Activated naive CD4-positive, alpha-beta T cell treated with anti-CD3 and anti-CD28 coated beads for 36 hours (primary cell): ENCODE measurements at regions not wholly inside any gene's neighbourhood (a gene's known extent, or its start where the extent isn't known, plus 50 kb on each side); places are given as distances from the start of the nearest gene placed in this dataset.

Experiments
- CTCF ChIA-PET: fragments of 350-600 bp; sonication (Branson Sonifier 250); formaldehyde crosslinking; loops from one replicate; lab custom pipeline; 2021; ENCODE audit warnings: antibody characterized with exemption; lab: Charles Lee
- DNase-seq: peaks from one replicate; pipeline ENCODE4 v3.0.0-alpha.2; 2020
- H3K27ac Mint-ChIP-seq: one replicate; pipeline ENCODE4 v1.8.0; 2021; ENCODE audit warnings: mild to moderate bottlenecking, mixed read lengths
- H3K27me3 Mint-ChIP-seq: one replicate; pipeline ENCODE4 v1.8.0; 2021; ENCODE audit warnings: low read depth, mixed read lengths
- H3K36me3 Mint-ChIP-seq: one replicate; pipeline ENCODE4 v1.8.0; 2021; ENCODE audit warnings: low read depth, mixed read lengths
- H3K4me1 Mint-ChIP-seq: one replicate; pipeline ENCODE4 v1.8.0; 2021; ENCODE audit warnings: low read depth, mixed read lengths
- H3K4me3 Mint-ChIP-seq: one replicate; pipeline ENCODE4 v1.8.0; 2021; ENCODE audit warnings: mild to moderate bottlenecking, moderate library complexity, mixed read lengths
- H3K9me3 Mint-ChIP-seq: one replicate; pipeline ENCODE4 v1.8.0; 2021; ENCODE audit warnings: mixed read lengths
- intact Hi-C: fragments of 100-400 bp; cut with micrococcal nuclease; formaldehyde crosslinking; loops from one replicate; pipeline ENCODE4 v1.15.1; 2023

GRCh38 chr16:85334718-85335583 lies 222.7 kb upstream of the CIBAR2 start:
- Mint-ChIP-seq H3K4me3 (peak overlapping the region; percentile 30), H3K9me3 (no peaks in the 10 kb centered on the region), H3K36me3 (no peaks in the 10 kb centered on the region), H3K4me1 (peaks cover 12% of the 10 kb centered on the region), H3K27me3 (peaks cover 3% of the 10 kb centered on the region), H3K27ac (no peak overlapping the region)
- CTCF ChIA-PET: interaction anchor here (0.9 to 2.2 kb wide), 4 partner anchors 12 to 85 kb away, joined by 3 to 5 read pairs (median 4); no protein-coding TSS in a partner anchor
- peak; percentile 43 for DNase-seq
- intact Hi-C loops: no loop called here

DNA sequence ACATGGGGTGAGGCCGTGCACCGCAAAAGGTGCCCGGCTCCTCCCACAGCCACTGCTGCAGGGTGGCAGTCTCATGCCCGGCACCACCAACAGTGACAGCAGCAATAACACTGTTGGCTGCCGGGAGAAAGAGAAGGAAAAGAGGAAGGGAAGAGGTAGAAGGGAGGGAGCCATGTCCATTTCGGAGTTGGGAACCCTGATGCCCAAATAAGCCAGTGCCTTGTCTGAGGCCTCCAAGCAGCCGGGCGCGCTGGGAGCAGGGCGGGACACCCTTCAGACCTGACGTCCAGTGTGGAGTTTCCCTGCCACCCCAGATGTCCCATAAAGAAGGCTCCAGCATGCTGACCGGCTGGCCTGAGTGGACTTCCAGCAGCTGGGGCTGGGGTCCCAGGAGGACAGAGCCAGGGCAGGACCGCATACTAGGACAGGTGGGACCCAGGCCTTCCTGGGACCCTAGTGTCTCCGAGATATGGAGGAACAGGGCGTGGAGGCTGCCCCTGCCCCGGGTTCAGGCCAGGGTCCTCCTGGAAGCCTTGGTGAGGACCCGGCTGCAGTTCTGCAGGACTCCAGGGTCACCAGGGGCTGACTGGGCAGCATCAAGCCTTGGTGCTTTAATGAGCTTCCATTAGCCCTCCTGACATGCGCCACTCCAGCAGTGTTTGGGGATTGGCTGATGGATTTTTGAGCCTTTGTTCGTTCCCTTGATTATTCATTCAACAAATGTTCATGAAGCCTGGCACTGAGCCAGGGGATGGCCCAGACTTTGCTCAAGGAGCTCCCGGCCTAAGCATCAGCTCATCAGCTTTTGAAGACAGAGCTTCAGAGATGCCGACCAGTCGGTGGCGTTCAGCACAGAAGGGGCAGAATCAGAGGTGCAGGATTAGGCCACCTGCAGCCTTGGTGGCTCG lies 223.6 kb upstream of the CIBAR2 start:
- Mint-ChIP-seq H3K27ac (no peak overlapping the region), H3K4me1 (peaks cover 7% of the 10 kb centered on the region), H3K36me3 (no peaks in the 10 kb centered on the region), H3K9me3 (no peaks in the 10 kb centered on the region), H3K4me3 (no peak overlapping the region), H3K27me3 (no peaks in the 10 kb centered on the region)
- intact Hi-C loops: no loop called here
- CTCF ChIA-PET: interaction anchor here (0.8 kb wide), 1 partner anchor 34 kb away, joined by 3 read pairs; no protein-coding TSS in a partner anchor
- peak; percentile 30 for DNase-seq

DNA sequence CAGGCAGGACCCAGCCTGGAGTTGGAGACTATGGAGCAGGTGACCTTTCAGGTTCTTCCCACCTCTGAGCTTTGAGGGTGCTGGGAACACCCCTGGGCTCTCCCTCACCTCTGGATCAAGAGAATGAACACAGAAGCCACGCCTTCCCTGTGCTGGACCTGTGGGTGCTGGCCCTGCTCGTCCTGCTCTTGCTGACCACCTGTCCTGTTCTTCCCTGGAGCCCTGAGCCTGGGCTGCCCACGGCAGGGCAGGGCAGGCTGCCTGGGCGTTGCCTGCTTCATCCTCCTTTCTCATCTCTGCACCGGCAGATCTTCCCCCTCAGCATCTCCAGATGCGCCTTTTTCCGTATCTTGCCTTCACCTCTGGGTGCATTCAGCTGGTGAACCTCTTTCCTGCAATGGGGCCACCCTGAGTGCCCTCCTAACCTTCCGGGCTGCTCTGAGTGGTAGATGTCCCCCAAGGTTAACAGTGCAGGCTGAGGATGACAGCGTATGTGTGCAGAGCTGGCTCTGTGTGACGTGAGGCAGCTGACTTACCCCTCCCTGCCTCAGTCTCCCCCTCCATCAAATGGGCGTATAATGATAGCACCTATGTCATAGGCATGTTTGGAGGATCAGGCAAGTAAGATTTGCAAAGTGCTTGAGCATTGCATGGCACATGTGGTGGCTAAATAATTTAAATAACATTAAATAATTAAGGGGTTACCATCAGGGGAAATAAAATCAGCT lies 225.8 kb upstream of the CIBAR2 start:
- DNase-seq: no peak
- Mint-ChIP-seq H3K9me3 (no peaks in the 10 kb centered on the region), H3K4me1 (peaks cover 7% of the 10 kb centered on the region), H3K4me3 (no peak overlapping the region), H3K27me3 (peaks cover 3% of the 10 kb centered on the region), H3K27ac (no peak overlapping the region), H3K36me3 (no peaks in the 10 kb centered on the region)
- CTCF ChIA-PET: interaction anchor here (1.0 kb wide), 1 partner anchor 8 kb away, joined by 3 read pairs; no protein-coding TSS in a partner anchor
- intact Hi-C loops: no loop called here

DNA sequence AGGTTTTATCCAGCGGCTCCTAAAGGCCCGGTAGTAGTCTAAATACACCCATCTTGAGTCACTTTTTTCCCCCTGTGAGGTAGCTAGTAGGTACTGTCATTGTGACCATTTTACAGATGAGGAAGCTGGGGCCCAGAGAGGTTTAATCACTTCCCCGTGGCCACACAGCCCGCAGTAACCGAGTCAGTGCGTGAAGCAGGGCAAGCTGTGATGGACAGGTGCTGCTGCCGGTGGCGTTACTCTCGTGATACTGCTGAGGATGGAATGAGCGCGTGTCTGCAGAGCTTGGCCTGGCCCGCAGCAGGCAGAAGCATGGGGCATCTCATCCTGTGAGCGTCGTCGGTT lies 226.3 kb upstream of the CIBAR2 start:
- H3K36me3 Mint-ChIP-seq: no peaks in the 10 kb centered on the region
- peaks cover 3% of the 10 kb centered on the region for H3K27me3 Mint-ChIP-seq
- no peaks in the 10 kb centered on the region for H3K9me3 Mint-ChIP-seq
- no peak overlapping the region for H3K27ac Mint-ChIP-seq
- H3K4me3 Mint-ChIP-seq: no peak overlapping the region
- no peak for DNase-seq
- peaks cover 7% of the 10 kb centered on the region for H3K4me1 Mint-ChIP-seq
- intact Hi-C loops: no loop called here
- CTCF ChIA-PET: interaction anchor here (1.0 kb wide), 1 partner anchor 9 kb away, joined by 3 read pairs; no protein-coding TSS in a partner anchor

DNA sequence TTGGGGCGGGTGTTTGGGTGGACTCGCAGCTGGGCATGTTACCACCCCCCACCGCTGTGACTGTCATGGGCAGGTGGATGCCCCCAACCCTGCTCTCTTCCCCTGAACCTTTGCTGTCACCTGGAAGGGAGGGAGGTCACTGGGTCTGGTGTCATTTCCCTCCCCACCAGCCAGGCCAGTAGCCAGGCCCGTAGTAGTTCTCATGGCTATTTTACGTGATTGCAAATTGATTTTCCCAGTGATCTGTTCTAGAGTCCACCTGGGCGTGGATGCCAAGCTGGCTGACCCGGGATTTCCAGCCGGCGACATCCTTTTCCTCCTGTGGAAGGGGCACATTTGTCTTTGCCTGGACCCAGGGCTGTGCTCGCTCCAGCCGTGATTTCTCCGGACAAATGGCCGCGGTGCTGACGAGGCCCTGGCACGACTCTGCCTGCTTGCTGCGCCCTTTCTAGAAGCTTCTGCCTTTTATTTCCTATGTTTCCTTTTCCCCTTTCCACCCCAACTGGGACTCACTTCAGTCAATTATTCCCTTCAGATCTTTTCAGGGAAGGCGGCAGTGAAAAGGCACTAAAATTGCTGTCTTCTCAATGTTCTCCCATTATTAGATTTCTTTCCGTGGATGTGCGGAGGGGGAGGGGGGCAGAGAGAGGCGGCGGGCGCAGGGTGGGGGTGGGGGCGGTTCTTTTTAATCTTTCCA lies 226.9 kb upstream of the CIBAR2 start:
- Mint-ChIP-seq H3K4me3 (no peak overlapping the region), H3K4me1 (peaks cover 7% of the 10 kb centered on the region), H3K27me3 (peaks cover 3% of the 10 kb centered on the region), H3K9me3 (no peaks in the 10 kb centered on the region), H3K36me3 (no peaks in the 10 kb centered on the region), H3K27ac (no peak overlapping the region)
- intact Hi-C loops: no loop called here
- DNase-seq: no peak
- CTCF ChIA-PET: interaction anchor here (1.0 kb wide), 1 partner anchor 9 kb away, joined by 3 read pairs; no protein-coding TSS in a partner anchor

- CTCF ChIA-PET: interaction anchor here (0.6 kb wide), 1 partner anchor 45 kb away, joined by 3 read pairs; no protein-coding TSS in a partner anchor
- peaks cover 3% of the 10 kb centered on the region for H3K27me3 Mint-ChIP-seq
- H3K4me1 Mint-ChIP-seq: no peaks in the 10 kb centered on the region
- H3K4me3 Mint-ChIP-seq: no peak overlapping the region
- DNase-seq: no peak
- H3K36me3 Mint-ChIP-seq: no peaks in the 10 kb centered on the region
- no peaks in the 10 kb centered on the region for H3K9me3 Mint-ChIP-seq
- intact Hi-C loops: no loop called here
- no peak overlapping the region for H3K27ac Mint-ChIP-seq
Measured at GRCh38 chr16:85341972-85342695, 229.9 kb upstream of the CIBAR2 start.

DNA sequence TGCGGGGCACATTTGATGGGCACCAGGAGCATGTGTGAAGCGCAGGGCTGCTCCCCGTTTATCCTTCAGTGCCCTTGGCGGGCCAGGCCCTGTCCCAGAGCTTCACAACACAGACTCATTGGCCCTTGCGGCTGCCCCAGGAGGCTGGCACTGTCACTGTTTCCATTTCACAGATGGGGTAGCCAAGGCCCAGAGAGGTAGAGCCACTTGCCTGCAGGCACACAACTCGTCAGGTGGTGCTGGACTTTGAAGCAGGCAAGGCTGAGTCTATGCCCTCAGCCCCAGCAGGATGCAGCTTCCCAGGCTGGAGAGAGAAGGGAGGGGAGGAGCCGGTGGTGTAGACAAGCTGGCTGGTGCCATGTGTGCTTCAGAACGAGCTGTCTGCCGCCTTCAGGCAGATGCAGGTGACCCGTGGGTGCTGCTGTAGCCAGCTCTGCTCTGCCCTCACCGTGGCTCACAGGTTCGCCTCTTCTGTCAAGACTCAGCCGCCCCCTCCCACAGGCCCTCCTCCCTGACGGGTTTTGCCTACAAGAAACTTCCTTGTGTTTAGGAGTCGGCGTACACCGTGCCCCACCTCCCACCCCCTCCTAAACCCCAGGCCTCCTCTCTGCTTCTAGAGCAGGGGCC lies 232.3 kb upstream of the CIBAR2 start:
- DNase-seq: no peak
- peaks cover 3% of the 10 kb centered on the region for H3K27me3 Mint-ChIP-seq
- no peak overlapping the region for H3K4me3 Mint-ChIP-seq
- intact Hi-C loops: no loop called here
- H3K27ac Mint-ChIP-seq: no peak overlapping the region
- H3K9me3 Mint-ChIP-seq: no peaks in the 10 kb centered on the region
- CTCF ChIA-PET: no interaction called here
- no peaks in the 10 kb centered on the region for H3K4me1 Mint-ChIP-seq
- no peaks in the 10 kb centered on the region for H3K36me3 Mint-ChIP-seq

DNA sequence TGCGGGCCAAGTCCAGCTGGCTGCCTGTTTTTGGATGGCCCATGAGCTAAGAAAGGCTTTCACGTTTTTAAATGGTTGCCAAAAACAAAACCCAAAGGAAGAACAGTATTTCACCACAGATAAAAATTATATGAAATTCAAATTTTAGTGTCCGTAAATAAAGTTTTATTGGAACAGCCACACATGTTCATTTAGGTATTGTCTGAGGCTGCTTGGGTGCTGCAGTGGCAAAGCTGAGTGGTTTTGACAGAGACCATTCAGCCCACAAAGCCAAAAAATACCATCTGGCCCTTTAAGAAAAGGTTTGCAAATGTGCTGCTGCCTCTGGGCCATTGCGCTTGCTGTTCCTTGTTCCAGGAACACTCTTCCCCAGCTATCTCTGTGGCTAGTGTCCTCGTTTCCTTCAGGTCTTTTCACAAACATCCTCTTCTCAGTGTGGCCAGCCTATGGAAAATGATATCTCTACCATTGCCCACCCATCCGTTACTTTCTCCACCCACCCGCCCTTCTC lies 232.9 kb upstream of the CIBAR2 start:
- Mint-ChIP-seq H3K27ac (no peak overlapping the region), H3K27me3 (peaks cover 3% of the 10 kb centered on the region), H3K36me3 (no peaks in the 10 kb centered on the region), H3K4me1 (no peaks in the 10 kb centered on the region), H3K4me3 (no peak overlapping the region), H3K9me3 (no peaks in the 10 kb centered on the region)
- CTCF ChIA-PET: no interaction called here
- intact Hi-C loops: no loop called here
- no peak for DNase-seq

DNA sequence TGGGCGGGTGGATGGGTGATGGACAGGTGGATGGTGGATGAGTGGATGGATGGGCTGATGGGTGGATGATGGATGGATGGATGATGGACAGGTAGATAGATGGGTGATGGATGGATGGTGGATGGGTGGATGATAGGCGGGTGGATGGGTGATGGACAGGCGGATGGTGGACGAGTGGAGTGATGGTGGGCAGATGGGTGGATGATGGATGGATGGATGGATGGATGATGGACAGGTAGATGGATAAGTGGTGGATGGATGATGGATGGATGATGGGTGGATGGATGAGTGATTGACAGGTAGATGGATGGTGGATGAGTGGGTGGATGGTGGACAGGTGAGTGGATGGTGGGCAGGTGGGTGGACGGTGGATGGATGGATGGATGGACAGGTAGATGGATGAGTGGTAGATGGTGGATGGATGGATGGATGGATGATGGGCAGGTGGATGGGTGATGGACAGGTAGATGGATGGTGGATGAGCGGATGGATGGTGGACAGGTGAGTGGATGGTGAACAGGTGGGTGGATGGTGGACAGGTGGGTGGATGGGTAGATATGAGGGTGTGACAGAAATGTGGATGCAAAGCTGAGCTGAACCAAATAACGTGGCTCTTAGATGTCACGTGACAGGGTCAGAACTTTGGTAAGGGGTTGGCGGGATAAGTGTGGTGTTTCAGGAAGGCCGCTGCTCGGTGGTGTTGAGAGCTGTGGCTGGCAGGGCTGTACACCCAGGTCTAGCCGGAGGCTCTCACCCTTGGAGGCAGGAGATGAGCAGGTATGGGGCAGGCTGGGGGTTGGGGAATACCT lies 234.3 kb upstream of the CIBAR2 start:
- CTCF ChIA-PET: interaction anchor here (0.9 to 1.3 kb wide), 2 partner anchors 29 to 94 kb away, joined by 3 read pairs; no protein-coding TSS in a partner anchor
- Mint-ChIP-seq H3K4me3 (no peak overlapping the region), H3K27ac (no peak overlapping the region), H3K27me3 (peaks cover 3% of the 10 kb centered on the region), H3K36me3 (no peaks in the 10 kb centered on the region), H3K4me1 (no peaks in the 10 kb centered on the region), H3K9me3 (no peaks in the 10 kb centered on the region)
- intact Hi-C loops: no loop called here
- no peak for DNase-seq

- no peaks in the 10 kb centered on the region for H3K9me3 Mint-ChIP-seq
- intact Hi-C loops: no loop called here
- no peaks in the 10 kb centered on the region for H3K4me1 Mint-ChIP-seq
- CTCF ChIA-PET: interaction anchor here (0.9 to 1.3 kb wide), 2 partner anchors 29 to 94 kb away, joined by 3 read pairs; no protein-coding TSS in a partner anchor
- H3K36me3 Mint-ChIP-seq: no peaks in the 10 kb centered on the region
- peaks cover 3% of the 10 kb centered on the region for H3K27me3 Mint-ChIP-seq
- no peak overlapping the region for H3K27ac Mint-ChIP-seq
- H3K4me3 Mint-ChIP-seq: no peak overlapping the region
- DNase-seq: peak; percentile 18
Measured at GRCh38 chr16:85347213-85347591, 234.9 kb upstream of the CIBAR2 start.
